HG02571 (cell line): ENCODE measurements at regions not wholly inside any gene's neighbourhood (a gene's known extent, or its start where the extent isn't known, plus 50 kb on each side); places are given as distances from the start of the nearest gene placed in this dataset.

Experiments used
- ATAC-seq: cut with Tn5 transposase; IDR thresholded peaks from one replicate; pipeline ENCODE4 v1.9.1; 2021; ENCODE audit warnings: mild to moderate bottlenecking, moderate library complexity; ENCODE audit not compliant: unreplicated experiment

- no peak for ATAC-seq
Measured at GRCh38 chr2:94939349-94939748, 68.1 kb downstream of the TEKT4 start.

- no peak for ATAC-seq
Measured at GRCh38 chr2:94947097-94948016, 76.1 kb downstream of the TEKT4 start.

GRCh38 chr2:94955702-94956101, 69.8 kb upstream of the MAL start:
- no peak for ATAC-seq

- peak; percentile 66 for ATAC-seq
Measured at GRCh38 chr2:94956797-94957391, 68.6 kb upstream of the MAL start.

GRCh38 chr2:94958245-94958644, 67.3 kb upstream of the MAL start:
- ATAC-seq = no peak

GRCh38 chr2:94960266-94960665, 65.2 kb upstream of the MAL start:
- no peak for ATAC-seq

- ATAC-seq = no peak
Measured at GRCh38 chr2:94960751-94961150, 64.8 kb upstream of the MAL start.

- ATAC-seq = no peak
Measured at GRCh38 chr2:94964193-94964592, 61.3 kb upstream of the MAL start.

GRCh38 chr2:94966689-94967088, 58.8 kb upstream of the MAL start:
- ATAC-seq = no peak

- ATAC-seq = no peak
Measured at GRCh38 chr2:94970353-94970752, 55.2 kb upstream of the MAL start.
